Brain pericyte (primary cell): ENCODE measurements at regions not wholly inside any gene's neighbourhood (a gene's known extent, or its start where the extent isn't known, plus 50 kb on each side); places are given as distances from the start of the nearest gene placed in this dataset.

Experiments
- DNase-seq: peaks from one replicate; pipeline ENCODE4 v3.0.0-alpha.2; 2012; ENCODE audit warnings: low read depth, low spot score

GRCh38 chr6:87995461-87995860 is 52.2 kb upstream of the SPACA1 start:
- DNase-seq = no peak

GRCh38 chr6:87993356-87993755 is 54.3 kb upstream of the SPACA1 start:
- DNase-seq = no peak

- no peak for DNase-seq
Observed at GRCh38 chr6:87990871-87991270, 56.8 kb upstream of the SPACA1 start.

GRCh38 chr6:87982134-87982533 is 65.5 kb upstream of the SPACA1 start:
- DNase-seq = no peak

GRCh38 chr6:87979737-87980136 is 67.9 kb upstream of the SPACA1 start:
- DNase-seq = no peak

GRCh38 chr6:87976616-87977015 is 71.0 kb upstream of the SPACA1 start:
- no peak for DNase-seq

- DNase-seq = no peak
Observed at GRCh38 chr6:87975561-87975960, 72.1 kb upstream of the SPACA1 start.

- DNase-seq = no peak
Observed at GRCh38 chr6:87972279-87972678, 75.4 kb upstream of the SPACA1 start.

GRCh38 chr6:87971605-87972262 is 75.9 kb upstream of the SPACA1 start:
- DNase-seq = no peak

- no peak for DNase-seq
Observed at GRCh38 chr6:87968435-87969278, 79.0 kb upstream of the SPACA1 start.

- DNase-seq = no peak
Observed at GRCh38 chr6:87965806-87966205, 81.8 kb upstream of the SPACA1 start.

- DNase-seq = no peak
Observed at GRCh38 chr6:87959083-87959482, 88.6 kb upstream of the SPACA1 start.

- no peak for DNase-seq
Observed at GRCh38 chr6:87951751-87952150, 95.9 kb upstream of the SPACA1 start.

- no peak for DNase-seq
Observed at GRCh38 chr6:87950614-87951013, 97.0 kb upstream of the SPACA1 start.

- no peak for DNase-seq
Observed at GRCh38 chr6:87949194-87949593, 98.4 kb upstream of the SPACA1 start.

- DNase-seq = no peak
Observed at GRCh38 chr6:87946669-87947068, 101.0 kb upstream of the SPACA1 start.

GRCh38 chr6:87945966-87946365 is 101.7 kb upstream of the SPACA1 start:
- no peak for DNase-seq

GRCh38 chr6:87945181-87945580 is 102.5 kb upstream of the SPACA1 start:
- DNase-seq = no peak

GRCh38 chr6:87944541-87944954 is 103.1 kb upstream of the SPACA1 start:
- no peak for DNase-seq

- DNase-seq = no peak
Observed at GRCh38 chr6:87943191-87943590, 104.5 kb upstream of the SPACA1 start.

GRCh38 chr6:87941556-87942358 is 105.9 kb upstream of the SPACA1 start:
- no peak for DNase-seq

- no peak for DNase-seq
Observed at GRCh38 chr6:87939776-87940175, 107.9 kb upstream of the SPACA1 start.
